Limb (tissue), 2 donors: ENCODE measurements at regions not wholly inside any gene's neighbourhood (a gene's known extent, or its start where the extent isn't known, plus 50 kb on each side); places are given as distances from the start of the nearest gene placed in this dataset.

Experiments
- DNase-seq, 2 donors: peaks; one replicate each; pipeline ENCODE4 v3.0.0-alpha.2; 2016; ENCODE audit errors: extremely low spot score in 2 of 2

DNA sequence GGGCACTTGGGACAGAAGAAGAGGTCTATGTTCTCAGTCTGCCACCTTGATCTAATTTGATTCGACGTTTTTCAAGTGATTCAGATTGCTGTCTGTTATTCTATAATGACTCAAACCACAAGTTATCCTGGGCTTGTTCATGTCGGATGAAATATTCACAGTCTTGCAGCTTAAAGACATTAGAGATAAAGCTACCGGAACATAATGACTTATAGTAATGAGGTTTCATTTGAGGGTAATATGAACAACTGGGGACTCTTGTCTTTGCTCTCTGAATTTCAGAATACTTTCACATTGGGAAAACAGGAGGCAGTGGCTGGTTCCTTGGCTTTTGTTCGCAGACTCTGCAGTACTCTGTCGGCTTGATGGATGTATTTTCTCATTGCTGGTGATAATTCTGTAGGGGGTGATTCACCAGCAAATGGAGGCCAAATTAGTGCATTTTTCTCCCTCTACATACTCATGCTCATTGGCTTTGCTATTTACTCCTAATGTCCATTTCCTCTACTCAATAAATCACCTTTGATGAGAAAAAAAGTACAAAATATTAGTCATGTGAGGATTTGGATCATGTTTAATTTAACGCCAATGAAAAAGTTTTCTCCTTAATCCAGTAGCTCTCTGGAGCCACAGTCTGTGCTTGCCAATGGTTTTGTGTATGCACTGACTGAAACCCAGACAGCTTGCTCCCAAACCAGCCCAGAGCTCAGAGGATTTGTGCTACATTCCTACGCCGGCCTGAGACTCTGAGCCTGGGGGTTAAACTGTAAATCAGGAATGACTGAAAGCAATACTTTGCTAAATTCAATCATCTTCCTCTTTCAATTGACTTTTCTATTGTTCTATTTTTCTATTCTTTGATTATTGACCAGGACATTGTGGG lies 154.7 kb upstream of the ANKH start:
- peak in 1 of 2 donors; percentile 13 for DNase-seq

DNA sequence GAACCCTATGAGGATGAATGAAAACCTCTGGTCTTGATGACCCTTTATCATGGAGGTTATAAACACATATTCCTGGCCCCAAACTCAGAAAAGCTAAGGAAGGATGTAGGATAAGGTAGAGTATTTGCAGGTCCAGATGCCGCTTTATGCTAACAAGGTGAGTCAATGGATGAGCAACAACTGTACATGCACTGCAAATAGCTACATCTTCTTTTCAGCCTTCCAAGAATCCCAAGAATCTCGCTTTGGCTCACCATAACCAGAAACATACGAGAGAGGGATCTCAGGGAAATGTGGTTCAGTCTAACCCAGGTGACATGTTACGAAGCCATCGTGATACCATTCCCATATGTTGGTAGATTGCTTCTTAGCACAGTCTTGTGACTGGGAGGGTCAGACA lies 152.3 kb upstream of the ANKH start:
- no peak for DNase-seq

DNA sequence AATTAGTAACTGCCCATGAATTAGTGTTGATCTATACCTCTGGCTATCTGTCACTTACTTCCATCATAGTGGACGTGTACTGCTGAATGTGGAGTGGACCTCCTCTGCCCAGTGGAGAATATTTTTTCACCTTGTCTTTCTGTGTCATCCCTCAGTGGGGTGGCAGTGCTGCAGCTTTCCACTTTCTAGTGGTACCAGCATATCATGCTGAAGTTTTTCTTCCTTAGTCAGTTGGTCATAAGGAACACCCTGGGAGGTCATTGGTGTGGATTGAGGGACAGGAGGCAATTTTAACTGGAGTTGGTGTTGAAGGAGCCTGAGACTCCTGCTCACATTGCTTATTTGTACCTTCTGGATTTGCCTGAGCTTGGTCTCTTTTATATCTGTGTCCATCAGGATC lies 151.7 kb upstream of the ANKH start:
- DNase-seq, result no peak

DNA sequence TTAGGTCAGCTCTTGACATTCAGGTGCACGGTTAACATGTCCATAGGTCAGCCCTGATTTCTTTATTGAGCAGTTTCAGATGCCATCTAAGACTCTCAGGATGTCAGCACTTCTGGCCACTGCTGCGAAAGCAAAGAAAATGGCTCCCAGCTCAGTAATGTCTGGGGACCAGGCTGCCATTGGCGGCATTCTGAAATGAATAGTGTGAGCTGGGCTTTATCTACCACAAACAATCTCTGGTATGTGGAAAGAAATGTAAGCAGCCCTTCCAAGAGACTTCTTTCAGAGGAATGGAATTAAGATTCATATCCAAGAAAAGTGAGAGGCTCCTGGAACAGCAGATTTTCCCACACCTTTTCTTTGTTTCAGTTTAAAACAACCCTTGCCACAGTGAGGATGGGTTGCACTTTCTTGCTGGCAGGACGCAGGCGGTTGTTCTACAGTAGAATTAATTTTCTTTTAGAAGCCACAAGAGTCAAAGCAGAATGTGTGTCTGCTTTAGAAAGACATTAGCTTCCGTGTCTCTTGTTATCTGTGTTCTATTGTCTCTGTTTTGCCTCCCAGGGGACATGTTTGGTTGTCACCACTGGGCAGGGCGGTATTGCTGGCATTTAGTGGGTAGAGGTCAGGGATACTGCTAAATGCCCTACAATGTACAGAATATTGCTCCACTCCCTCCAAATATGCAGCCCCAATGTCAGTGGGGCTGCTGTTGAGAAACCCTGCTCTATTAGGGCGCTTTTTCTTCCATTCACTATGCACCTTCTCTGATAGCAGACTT lies 149.9 kb upstream of the ANKH start:
- DNase-seq, result peak in 1 of 2 donors; percentile 15

DNA sequence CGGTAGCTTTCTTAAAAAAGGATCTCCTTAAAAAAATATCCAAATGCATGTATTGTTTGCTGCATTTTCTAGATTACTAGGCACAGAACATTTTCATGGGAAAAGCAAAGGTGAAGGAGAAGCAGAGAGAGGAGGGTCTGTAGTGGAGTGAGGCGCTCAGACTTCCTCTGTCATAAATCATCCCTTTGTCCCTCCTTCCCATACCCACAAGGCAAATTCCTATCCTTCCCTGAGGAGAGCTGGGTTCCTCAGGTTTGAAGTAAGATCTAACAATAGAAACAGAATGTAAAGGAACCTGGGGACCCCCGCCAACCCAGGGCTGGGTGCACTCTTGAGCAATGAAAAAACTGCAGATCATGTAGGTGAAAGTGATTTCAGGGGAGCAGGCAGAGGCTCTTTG lies 149.2 kb upstream of the ANKH start:
- no peak for DNase-seq

DNA sequence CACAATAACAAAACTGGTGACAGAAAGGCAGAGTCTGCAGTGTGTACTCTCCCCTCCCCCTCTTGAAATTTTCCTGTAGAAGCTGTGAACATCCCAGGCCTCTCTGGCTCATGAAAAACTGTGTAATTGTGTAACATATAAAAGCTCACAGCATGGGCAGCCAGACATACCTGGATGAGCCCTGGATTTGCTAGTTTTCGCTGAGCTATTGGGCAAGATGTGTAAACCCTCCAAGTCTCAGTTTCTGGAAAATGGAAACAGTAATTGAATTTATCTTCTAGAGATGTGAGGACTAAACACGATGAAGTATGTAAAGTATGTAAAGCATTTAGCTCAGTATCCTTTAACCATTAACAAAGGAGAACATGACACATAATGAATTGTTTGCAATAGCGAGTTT lies 143.2 kb upstream of the ANKH start:
- no peak for DNase-seq

DNA sequence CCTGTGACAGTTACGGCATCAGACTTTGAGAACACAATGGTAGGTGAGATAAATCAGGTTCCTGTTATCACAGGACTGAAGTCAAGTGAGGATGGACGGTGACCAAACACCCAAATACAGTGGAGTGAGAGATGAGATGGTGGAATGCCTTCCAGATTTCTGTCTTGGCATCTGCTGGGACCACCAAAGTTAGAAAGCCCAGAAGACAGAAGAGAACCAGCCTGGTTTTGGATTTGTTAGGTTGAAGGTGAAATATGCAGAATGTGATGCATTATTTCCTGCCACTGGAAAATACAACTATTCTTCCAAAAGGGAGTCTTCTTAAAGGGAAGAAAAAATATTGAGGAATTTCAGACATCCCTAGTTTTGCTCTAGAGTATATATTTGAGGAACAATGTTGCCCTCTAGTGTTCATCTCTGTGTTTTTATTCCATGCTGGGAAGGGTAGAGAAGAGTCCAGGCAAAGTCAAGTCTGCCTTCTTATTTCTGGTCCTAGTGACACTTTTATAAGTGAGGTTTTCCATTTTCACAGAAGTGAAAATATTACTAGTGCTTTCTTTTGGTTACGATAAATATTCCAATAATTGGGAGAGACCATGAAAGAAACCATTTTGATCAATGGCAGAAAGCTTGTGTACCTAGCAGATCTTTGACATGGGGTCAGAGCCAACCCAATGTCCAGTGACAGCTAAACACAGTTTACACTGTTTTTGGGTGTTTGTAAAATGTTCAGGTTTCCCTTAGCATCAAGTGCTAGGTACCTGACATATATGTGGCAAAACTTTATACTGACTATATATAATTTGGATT lies 142.3 kb upstream of the ANKH start:
- DNase-seq, result peak in 1 of 2 donors; percentile 85

DNA sequence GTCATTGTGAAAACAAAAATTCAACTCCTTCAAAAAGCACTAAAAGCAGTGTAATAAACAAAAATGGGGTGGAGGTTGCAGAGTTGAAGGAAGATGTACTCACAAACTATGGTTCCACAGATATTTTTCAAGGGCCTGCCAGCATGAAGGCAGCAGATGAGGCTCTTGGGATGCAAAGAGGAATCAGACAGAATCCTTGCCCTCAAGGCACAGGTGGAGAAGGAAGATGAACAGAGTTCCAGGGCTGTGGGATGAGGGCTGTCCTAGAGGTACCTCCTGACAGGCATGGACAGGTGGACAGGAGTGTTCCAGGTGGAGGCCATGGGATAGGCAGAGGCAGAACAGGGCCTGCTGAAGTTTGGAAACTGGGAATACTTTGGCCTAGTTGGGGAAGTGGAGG lies 140.5 kb upstream of the ANKH start:
- no peak for DNase-seq

DNA sequence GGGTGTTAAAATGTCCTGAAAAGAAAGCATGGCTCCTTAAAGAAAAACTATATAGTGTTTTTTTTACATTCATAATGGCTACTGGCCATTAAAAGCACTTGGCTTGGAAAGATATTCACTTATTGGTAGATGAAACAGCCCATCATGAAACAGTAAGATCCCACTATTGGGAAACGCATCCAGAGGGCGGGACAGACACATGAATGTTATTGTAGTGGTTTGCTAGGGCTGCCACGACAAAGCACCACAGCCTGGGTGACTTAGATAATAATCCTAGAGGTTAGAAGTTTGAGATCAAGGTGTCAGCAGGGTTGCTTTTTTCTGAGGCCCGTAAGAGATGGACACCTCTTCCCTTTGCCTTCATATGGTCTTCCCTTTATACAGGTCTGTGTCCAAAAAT lies 139.4 kb upstream of the ANKH start:
- no peak for DNase-seq

DNA sequence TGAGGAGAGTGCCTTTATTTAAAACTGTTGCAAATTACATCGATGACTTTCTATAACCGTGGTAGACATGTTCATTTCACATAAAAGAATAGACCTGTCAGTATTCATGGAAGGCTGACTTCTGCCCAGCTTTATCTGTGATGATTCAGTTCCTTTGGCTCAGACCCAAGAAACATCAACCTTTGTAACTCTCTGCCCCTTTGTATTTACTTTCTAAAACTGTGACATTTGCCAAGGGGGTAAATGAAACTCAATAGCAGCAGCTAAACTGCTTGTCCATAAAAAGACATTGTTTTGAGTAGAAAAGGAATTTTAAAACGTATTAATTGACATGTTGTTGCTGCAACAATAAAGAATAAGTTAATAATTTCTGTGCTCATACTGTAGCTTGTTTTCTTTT lies 137.8 kb upstream of the ANKH start:
- no peak for DNase-seq

DNA sequence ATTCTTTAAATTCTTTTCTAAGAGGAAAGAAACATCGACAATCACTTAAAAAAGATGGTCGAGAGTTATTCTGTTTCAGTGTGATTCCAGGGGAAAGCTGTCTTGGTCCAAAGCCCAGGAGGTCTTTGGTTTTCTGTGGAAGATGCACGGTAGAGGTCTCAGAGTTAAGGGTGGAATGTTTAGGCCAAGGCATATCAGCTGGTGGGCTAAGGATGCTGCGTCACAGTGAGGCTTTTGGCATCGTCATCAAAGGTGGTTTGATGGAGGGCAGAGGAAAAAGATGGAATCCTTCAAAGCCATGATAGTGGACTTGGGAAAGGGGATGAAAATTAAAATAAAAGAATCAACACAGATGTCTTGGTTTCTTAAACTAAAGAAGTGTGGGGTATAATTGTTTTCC lies 137.3 kb upstream of the ANKH start:
- no peak for DNase-seq

DNA sequence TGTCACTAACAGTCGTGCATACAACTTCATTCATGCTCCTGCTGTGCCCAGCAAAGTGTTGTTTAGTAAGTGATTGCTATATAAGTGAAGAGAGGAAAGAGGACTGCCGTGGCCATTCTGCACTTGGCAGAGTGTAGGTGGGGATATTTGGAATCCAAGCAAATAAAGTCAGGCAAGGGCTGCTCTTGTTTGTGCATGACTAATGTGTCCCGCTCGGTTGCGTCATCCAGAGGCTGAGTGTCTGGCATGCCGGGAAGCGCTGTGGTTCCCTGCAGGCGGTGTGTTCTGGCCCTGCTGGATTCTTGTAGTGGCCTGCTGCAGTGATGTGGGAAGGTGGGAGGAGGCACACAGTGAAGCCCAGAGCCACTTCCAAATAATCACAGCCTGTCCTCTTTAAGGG lies 136.9 kb upstream of the ANKH start:
- peak; percentile 66 to 74 for DNase-seq

DNA sequence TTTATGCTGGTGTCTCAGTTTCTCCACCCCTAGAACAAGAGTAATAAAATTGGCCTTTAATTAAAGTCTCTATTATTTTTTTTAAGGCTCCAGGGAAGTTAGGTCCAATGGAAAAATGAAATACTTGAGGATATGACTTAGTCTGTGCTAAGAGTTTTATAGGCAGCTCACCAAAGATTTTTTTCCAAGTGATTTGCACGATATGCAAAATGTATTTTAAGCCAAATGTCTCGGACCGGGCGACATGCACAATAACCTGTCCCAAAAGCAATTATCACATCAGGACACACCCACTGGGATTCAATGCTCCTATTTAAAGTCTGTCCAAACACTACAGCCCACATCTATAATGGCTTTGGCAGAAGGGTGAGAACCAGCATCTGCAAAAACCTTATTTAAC lies 136.1 kb upstream of the ANKH start:
- peak in 1 of 2 donors; percentile 54 for DNase-seq

DNA sequence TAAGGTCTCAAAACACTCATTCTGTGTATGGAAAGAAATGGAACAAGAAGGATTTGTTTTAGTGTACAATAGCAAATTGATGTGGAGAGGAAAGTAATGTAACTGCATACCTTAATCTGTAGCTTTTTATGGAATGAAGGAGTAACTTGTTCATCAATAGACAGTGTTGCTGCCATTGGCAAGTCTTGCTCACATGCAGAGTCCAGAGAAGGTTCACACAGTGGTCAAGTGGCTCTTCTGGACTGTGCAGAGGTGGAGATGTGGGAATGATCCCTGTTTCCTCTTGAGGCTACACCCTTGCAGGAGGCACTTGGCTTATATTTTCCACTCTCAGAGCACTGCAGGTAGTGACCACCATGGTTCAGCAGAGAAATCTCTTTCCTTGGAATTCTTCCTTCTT lies 132.9 kb upstream of the ANKH start:
- no peak for DNase-seq

DNA sequence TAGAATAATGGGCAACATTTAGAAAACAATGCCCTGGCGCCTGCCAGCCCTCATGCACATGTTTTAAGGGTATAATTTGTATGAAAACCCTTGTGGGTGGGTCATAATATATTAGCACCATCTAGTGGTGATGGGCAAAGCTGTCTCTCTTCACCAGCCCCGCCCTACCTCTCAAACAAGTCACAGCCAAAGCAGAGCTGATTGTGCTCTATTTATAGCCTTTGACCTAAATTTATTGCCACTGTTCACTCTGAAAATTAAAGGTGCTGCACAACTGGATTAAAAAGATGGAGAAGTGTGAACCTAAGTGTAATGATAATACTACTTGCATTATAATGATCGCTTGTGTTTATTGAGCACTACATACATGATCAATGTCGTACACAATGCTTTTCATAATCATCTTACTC lies 131.9 kb upstream of the ANKH start:
- DNase-seq, result peak in 1 of 2 donors; percentile 73

DNA sequence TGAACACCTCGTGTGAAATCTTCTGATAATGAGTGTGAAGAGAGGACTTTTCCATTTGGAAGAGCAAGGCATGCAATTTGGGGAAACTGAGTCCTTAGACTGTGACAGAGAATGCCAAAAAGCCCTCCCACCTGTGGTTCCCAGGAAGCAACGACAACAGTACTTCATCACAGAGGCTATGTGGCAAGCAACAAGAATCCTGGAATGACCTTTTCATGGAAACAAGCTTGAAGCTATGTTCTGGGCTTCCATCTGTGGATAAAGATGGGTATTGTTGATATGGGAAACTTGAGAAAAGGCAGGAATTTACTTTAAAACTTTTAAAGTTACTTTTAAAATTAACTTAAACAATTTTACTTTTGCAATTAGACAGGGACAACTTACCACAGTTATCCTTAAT lies 131.2 kb upstream of the ANKH start:
- DNase-seq, result no peak

DNA sequence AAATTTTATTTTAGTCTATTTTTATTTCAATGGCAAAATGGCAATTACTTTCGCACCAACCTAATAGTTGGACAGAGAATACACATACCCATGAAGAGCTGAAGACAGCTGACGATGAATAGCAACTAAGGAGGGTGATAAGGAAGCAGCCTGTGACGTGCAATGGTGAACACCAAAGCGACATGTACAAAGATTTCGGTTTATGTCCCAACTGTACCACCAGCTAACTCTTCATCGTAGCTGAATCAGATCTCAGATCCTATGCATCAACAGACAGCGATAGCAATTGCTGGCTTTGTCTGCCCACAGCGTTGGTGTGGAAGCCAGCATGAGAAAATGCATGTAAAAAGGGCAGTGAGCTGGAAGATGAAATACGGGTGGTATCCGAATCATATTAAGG lies 130.6 kb upstream of the ANKH start:
- no peak for DNase-seq

DNA sequence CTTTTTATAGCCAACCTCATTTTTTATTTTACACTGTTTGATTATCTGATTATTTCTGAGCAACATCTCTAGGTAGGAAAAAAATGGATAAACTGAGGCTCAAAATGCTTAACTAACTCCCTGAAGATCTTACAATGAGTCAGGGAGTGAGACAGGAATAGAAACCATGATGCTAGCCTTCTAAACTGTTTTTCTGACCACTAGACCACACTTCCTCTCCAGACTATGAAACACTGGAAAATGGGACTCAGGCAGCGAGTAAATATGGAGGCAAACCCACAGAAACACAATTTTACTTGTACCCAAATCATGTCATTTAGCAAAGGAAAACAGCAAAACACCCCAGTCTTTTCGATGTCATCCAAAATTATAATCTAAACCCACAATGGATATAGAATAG lies 129.9 kb upstream of the ANKH start:
- DNase-seq, result no peak

DNA sequence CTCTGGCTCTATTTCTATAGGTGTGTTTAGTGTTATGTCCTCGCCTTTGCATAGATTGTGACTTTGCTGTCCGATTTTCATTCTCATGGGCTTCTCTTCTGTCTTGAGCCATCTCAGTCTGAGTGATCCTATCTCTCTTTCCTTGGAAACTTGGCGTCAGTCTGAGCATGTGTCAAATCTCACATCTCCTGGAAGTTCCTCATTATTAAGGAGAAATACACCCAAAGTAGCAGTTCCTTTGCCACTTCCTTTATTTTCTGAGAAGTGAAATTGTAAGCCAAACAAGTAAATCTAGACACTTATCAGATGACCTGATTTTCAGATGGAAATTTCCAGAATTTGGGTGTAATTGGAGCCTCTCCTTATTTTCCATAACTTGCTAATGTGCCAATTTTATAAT lies 126.9 kb upstream of the ANKH start:
- no peak for DNase-seq

DNA sequence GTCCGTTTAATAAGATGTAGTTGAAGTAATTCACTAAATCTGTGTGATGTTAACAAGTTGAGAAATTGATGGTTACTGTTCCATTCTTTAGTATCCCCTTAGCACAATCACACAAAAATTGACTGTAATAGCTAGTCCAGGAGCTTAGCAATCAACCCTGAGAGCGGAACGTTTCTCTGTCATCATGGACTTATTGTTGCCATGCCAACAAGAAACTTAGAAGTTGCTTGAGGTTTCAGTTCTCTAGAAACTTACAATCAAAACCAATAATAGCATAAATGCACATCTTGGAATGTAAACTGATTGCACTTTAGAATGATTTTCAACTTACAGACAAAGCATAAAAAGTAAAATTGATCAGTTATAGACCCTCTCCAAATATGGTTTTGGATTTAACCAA lies 125.4 kb upstream of the ANKH start:
- DNase-seq, result no peak

DNA sequence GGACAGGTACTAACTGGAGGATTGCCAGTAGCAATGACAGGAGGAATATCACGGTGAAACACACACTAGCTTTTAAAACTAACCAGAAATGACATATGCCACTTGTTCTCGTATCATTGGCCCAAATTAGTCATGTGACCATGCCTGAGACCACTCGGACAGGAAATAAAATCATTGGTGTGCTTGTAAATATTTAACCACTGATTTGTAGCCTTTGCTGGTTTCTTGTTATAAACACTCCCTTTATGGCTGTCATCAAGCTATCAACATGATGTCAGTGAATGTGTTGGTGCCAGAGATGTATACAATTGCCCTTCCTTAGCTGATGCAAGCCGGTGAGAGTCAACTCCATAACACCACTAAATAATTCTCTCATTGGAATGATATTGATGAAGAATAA lies 123.7 kb upstream of the ANKH start:
- no peak for DNase-seq
